ENCODE measurements at regions not wholly inside any gene's neighbourhood (a gene's known extent, or its start where the extent isn't known, plus 50 kb on each side); places are given as distances from the start of the nearest gene placed in this dataset.

GRCh38 chrX:915427-916229 is 285.0 kb downstream of the SHOX start (continued):
- TF ChIP-seq ZNF609 (CRISPR knock-in tag; IDR thresholded peaks at IDR 0.05; ENCODE audit: borderline replicate concordance): no peak
- TF ChIP-seq STAG1 (CRISPR knock-in tag; IDR thresholded peaks at IDR 0.05; ENCODE audit: borderline replicate concordance): no peak

- Histone ChIP-seq H3K4me1 (replicated peaks in 1 of 2; ENCODE audit: control insufficient read depth in 2 of 2, insufficient read depth in 2 of 2, low read length in 2 of 2) (no peaks in the 10 kb centered on the region), H3K9ac (ENCODE audit: insufficient read depth in 1 of 2, low read depth in 2 of 2, low read length in 2 of 2) (no peak overlapping the region), H2AFZ (ENCODE audit: low read depth, low read length) (no peak overlapping the region), H3K9me3 (replicated peaks; ENCODE audit: control insufficient read depth, insufficient read depth, low read depth, low read length) (no peaks in the 10 kb centered on the region), H4K20me1 (replicated peaks; ENCODE audit: control insufficient read depth, insufficient read depth, low read length) (no peaks in the 10 kb centered on the region), H3K36me3 (ENCODE audit: control insufficient read depth, insufficient read depth, low read length) (no peaks in the 10 kb centered on the region), H3K4me2 (ENCODE audit: insufficient read depth, low read length) (no peak overlapping the region), H3K4me3 (no peak overlapping the region), H3K27me3 (ENCODE audit: control insufficient read depth in 2 of 2, insufficient read depth in 2 of 2, low read length in 2 of 2) (no peaks in the 10 kb centered on the region), H3K27ac (ENCODE audit: extremely low read depth, low read depth, low read length) (no peak overlapping the region), H3K79me2 (ENCODE audit: control insufficient read depth, insufficient read depth, low read length) (no peaks in the 10 kb centered on the region), H3K9me1 (ENCODE audit: control insufficient read depth, insufficient read depth, low read length) (no peaks in the 10 kb centered on the region)
- intact Hi-C loops (cut with micrococcal nuclease): no loop called here
- ChIA-PET POLR2A (no interaction called here), CTCF (ENCODE audit: low intra/inter-chr PET ratio) (no interaction called here)
- FAIRE-seq: no peak
- no peak for DNase-seq (ENCODE audit: extremely low read depth in 1 of 4, low spot score in 3 of 4)
- TF ChIP-seq DIDO1 (tag; IDR thresholded peaks at IDR 0.05; ENCODE audit: low read depth) (no peak), PPARD (CRISPR knock-in tag; IDR thresholded peaks at IDR 0.05) (no peak), NR2F6 (CRISPR knock-in tag; IDR thresholded peaks at IDR 0.05) (no peak), ZSCAN29 (IDR thresholded peaks at IDR 0.05) (no peak), ZBTB2 (IDR thresholded peaks at IDR 0.05) (no peak), EGR1 (conservative IDR thresholded peaks at IDR 0.05) (no peak), DACH1 (IDR thresholded peaks at IDR 0.05; ENCODE audit: partially characterized antibody) (peak; percentile 70)
- ATAC-seq: no peak
- BruUV-seq (replicated peaks): no TSS peak
- in situ Hi-C loops (cut with MboI): no loop called here
Measured at GRCh38 chrX:914206-914605, 283.6 kb downstream of the SHOX start.
